OCI-LY1 (cell line): ENCODE measurements at regions not wholly inside any gene's neighbourhood (a gene's known extent, or its start where the extent isn't known, plus 50 kb on each side); places are given as distances from the start of the nearest gene placed in this dataset.

Experiments used
- CTCF ChIP-seq: fragments of 200-600 bp; sonication (generic), shearing (Covaris generic); IDR thresholded peaks from 2 replicates; pipeline ENCODE4 v1.5.1; 2017; ENCODE audit warnings: mild to moderate bottlenecking, antibody characterized with exemption, low read length, moderate library complexity, mixed read lengths
- EZH2 ChIP-seq: fragments of 200-600 bp; sonication (generic), shearing (Covaris generic); IDR thresholded peaks from 2 replicates; pipeline ENCODE4 v1.8.0; 2017; ENCODE audit warnings: borderline replicate concordance, mixed run types, mild to moderate bottlenecking, antibody characterized with exemption, low read length, moderate library complexity, mixed read lengths

DNA sequence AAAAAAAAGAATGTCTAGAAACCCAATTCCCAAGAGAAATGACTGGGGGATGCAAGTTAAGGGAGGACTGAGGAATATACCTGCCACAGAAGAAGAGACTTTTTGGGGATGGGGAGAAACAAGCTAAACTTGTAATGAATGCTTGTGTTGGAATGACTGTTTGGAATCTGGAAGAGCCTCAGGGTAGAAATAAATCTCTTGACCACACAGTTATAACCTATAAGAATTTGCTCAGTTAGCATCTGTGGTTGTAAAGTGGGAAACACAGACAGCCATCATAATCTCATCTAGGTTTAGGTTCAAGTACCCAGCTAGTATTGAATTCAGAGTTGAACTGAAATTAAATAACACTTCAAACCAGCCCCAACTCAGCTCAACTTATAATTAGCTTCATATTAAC, 678.3 kb upstream of the CHD1 start:
- TF ChIP-seq CTCF (no peak), EZH2 (no peak)
